CD14-positive monocyte (primary cell): ENCODE measurements at regions not wholly inside any gene's neighbourhood (a gene's known extent, or its start where the extent isn't known, plus 50 kb on each side); places are given as distances from the start of the nearest gene placed in this dataset.

Experiments
- DNase-seq, 3 donors: peaks; one replicate each; pipeline ENCODE4 v3.0.0-alpha.2; 2011 to 2022
- H2AFZ ChIP-seq: 2 replicates; pipeline ENCODE4 v1.6.0; 2012; ENCODE audit warnings: mild to moderate bottlenecking, low read depth, low read length, inconsistent platforms; ENCODE audit not compliant: insufficient read depth, poor library complexity, severe bottlenecking
- H3K27ac ChIP-seq, 2 donors: 1 replicate in 1 of 2; 2 replicates in 1 of 2; pipeline ENCODE4 v1.5.1; 2012 to 2013; ENCODE audit warnings: low read length in 2 of 2, control low read depth in 1 of 2, inconsistent platforms in 1 of 2, low read depth in 1 of 2, mild to moderate bottlenecking in 1 of 2
- H3K27me3 ChIP-seq, 2 donors: one replicate each; pipeline versions ENCODE4 v1.6.0 to v1.6.1; 2011 to 2013; ENCODE audit warnings: low read length in 2 of 2; ENCODE audit not compliant: control insufficient read depth in 2 of 2, insufficient read depth in 2 of 2
- H3K36me3 ChIP-seq, 2 donors: replicated peaks in 1 of 2; 1 replicate in 1 of 2; 2 replicates in 1 of 2; pipeline versions ENCODE4 v1.5.1 to v1.6.1; 2012 to 2013; ENCODE audit warnings: low read length in 2 of 2, control low read depth in 1 of 2, inconsistent platforms in 1 of 2, mild to moderate bottlenecking in 1 of 2; ENCODE audit not compliant: insufficient read depth in 2 of 2, control insufficient read depth in 1 of 2
- H3K4me1 ChIP-seq, 2 donors: 1 replicate in 1 of 2; 2 replicates in 1 of 2; pipeline versions ENCODE4 v1.5.1 to v1.6.1; 2012 to 2013; ENCODE audit warnings: low read length in 2 of 2, control low read depth in 1 of 2, inconsistent platforms in 1 of 2, mild to moderate bottlenecking in 1 of 2, moderate library complexity in 1 of 2; ENCODE audit not compliant: insufficient read depth in 2 of 2, control insufficient read depth in 1 of 2
- H3K4me2 ChIP-seq: replicated peaks from 2 replicates; pipeline ENCODE3; 2012; ENCODE audit warnings: low read length, moderate library complexity, mild to moderate bottlenecking; ENCODE audit not compliant: poor library complexity, severe bottlenecking; ENCODE audit errors: extremely low read depth
- H3K4me3 ChIP-seq, 3 experiments: fragments of 200-600 bp in 1 of 3; sonication (generic) in 1 of 3; replicated peaks in 1 of 3; 1 replicate in 2 of 3; 2 replicates in 1 of 3; pipeline ENCODE4 v1.5.1; 2011 to 2013; ENCODE audit warnings: low read length in 3 of 3, mild to moderate bottlenecking in 3 of 3, control low read depth in 2 of 3, low read depth in 2 of 3, inconsistent platforms in 1 of 3, moderate library complexity in 1 of 3
- H3K79me2 ChIP-seq: 2 replicates; pipeline ENCODE4 v1.6.0; 2012; ENCODE audit warnings: mild to moderate bottlenecking, control low read depth, inconsistent platforms, low read length, moderate library complexity; ENCODE audit not compliant: insufficient read depth
- H3K9ac ChIP-seq: 2 replicates; pipeline ENCODE4 v1.6.0; 2017; ENCODE audit warnings: low read length, mild to moderate bottlenecking; ENCODE audit not compliant: insufficient read depth, poor library complexity, severe bottlenecking
- H3K9me3 ChIP-seq, 2 donors: replicated peaks in 1 of 2; 1 replicate in 1 of 2; 2 replicates in 1 of 2; pipeline versions ENCODE4 v1.5.1 to v1.6.1; 2012 to 2013; ENCODE audit warnings: low read length in 2 of 2, control low read depth in 1 of 2; ENCODE audit not compliant: control insufficient read depth in 1 of 2, insufficient read depth in 1 of 2
- H4K20me1 ChIP-seq: 2 replicates; pipeline ENCODE4 v1.6.0; 2012; ENCODE audit warnings: mild to moderate bottlenecking, low read length, control low read depth, moderate library complexity; ENCODE audit not compliant: insufficient read depth
- H3K27ac Mint-ChIP-seq, 7 donors: one replicate each; pipeline ENCODE4 v1.8.0; 2020; ENCODE audit warnings: mild to moderate bottlenecking in 7 of 7, mixed read lengths in 7 of 7, moderate library complexity in 6 of 7, inconsistent platforms in 2 of 7
- H3K27me3 Mint-ChIP-seq, 3 donors: one replicate each; pipeline ENCODE4 v1.8.0; 2021 to 2022; ENCODE audit warnings: low read depth in 3 of 3, mild to moderate bottlenecking in 3 of 3, mixed read lengths in 3 of 3, moderate library complexity in 3 of 3, inconsistent platforms in 1 of 3
- H3K36me3 Mint-ChIP-seq, 2 donors: one replicate each; pipeline ENCODE4 v1.8.0; 2020; ENCODE audit warnings: mixed read lengths in 2 of 2, inconsistent platforms in 1 of 2, mild to moderate bottlenecking in 1 of 2
- H3K4me1 Mint-ChIP-seq: one replicate; pipeline ENCODE4 v1.8.0; 2020; ENCODE audit warnings: mild to moderate bottlenecking, mixed read lengths
- H3K4me3 Mint-ChIP-seq, 2 donors: one replicate each; pipeline ENCODE4 v1.8.0; 2020; ENCODE audit warnings: mild to moderate bottlenecking in 2 of 2, mixed read lengths in 2 of 2, moderate library complexity in 1 of 2
- H3K9me3 Mint-ChIP-seq, 7 donors: one replicate each; pipeline ENCODE4 v1.8.0; 2020 to 2022; ENCODE audit warnings: mixed read lengths in 7 of 7, mild to moderate bottlenecking in 6 of 7, moderate library complexity in 6 of 7, inconsistent platforms in 2 of 7
- CTCF ChIP-seq: fragments of 200-600 bp; IDR thresholded peaks from one replicate; pipeline ENCODE4 v1.8.0; 2022; ENCODE audit warnings: antibody characterized with exemption, mild to moderate bottlenecking
- WGBS: methylation state at CpG from one replicate; pipeline ENCODE4 v1.1.5; 2013; ENCODE audit warnings: missing lambda C conversion rate; ENCODE audit not compliant: insufficient coverage; 5-methylcytosine and 5-hydroxymethylcytosine counted together
- intact Hi-C, 2 donors: fragments of 100-400 bp; cut with micrococcal nuclease; formaldehyde crosslinking; loops; one replicate each; pipeline versions ENCODE4 v1.15.0 to v1.15.1; 2023

DNA sequence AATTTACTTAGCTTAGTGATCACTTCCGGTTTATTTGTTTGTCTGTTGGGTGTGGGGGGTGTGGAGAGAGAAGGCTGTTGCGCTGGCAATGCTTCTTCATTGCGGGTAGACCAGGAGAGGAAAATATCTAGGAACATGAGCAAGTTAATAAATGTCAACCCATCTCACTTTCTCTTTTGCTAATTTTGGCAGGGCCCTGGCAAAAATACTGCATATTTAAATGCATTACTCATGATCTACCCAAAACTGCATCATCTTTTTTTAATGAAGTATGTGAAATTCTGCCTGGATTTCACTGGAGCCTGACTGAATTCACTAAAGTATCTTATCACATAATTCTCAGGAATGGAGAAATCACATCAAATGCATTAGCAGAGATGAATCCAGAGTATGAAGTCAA lies 1131.0 kb upstream of the NXPH2 start:
- H3K4me1 ChIP-seq = no peaks in the 10 kb centered on the region
- no peaks in the 10 kb centered on the region for H3K27me3 ChIP-seq
- TF ChIP-seq CTCF = no peak
- peaks cover 7 to 8% of the 10 kb centered on the region in 2 donors for H3K9me3 ChIP-seq
- no peaks in the 10 kb centered on the region for H3K79me2 ChIP-seq
- Mint-ChIP-seq H3K4me3 (no peak overlapping the region), H3K27me3 (peaks cover 0 to 2% (median 0%) of the 10 kb centered on the region in 3 donors), H3K4me1 (no peaks in the 10 kb centered on the region), H3K27ac (no peak overlapping the region), H3K36me3 (no peaks in the 10 kb centered on the region), H3K9me3 (peaks cover 3 to 13% (median 6%) of the 10 kb centered on the region in 7 donors)
- WGBS = 100% methylated on average over 1 of the region's 3 CpGs
- H3K36me3 ChIP-seq = no peaks in the 10 kb centered on the region
- DNase-seq = no peak
- no peaks in the 10 kb centered on the region for H4K20me1 ChIP-seq
- H3K9ac ChIP-seq = no peak overlapping the region
- H3K4me2 ChIP-seq = no peak overlapping the region
- no peak overlapping the region for H2AFZ ChIP-seq
- H3K4me3 ChIP-seq = no peak overlapping the region
- H3K27ac ChIP-seq = no peak overlapping the region
- intact Hi-C loops = no loop called here

DNA sequence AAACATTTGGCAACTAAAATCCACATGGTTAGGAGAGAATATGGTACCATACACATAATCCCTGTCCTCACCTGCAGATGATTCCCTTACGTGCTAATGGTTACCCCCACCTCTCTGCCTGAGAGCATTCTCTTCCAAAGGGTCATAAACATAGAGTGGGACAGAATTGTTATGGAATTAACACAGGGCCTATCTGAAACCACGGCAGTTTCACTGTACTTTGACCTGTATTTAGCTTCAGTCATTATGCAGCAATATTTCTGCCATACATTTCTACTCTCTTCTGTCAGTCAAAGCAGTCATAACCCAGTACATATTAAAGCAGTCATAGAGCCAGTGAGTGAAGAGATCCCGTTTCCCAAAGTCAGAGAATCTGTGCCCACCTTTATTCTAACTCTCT lies 1128.9 kb upstream of the NXPH2 start:
- intact Hi-C loops = no loop called here
- H3K9ac ChIP-seq = no peak overlapping the region
- no peaks in the 10 kb centered on the region for H3K27me3 ChIP-seq
- Mint-ChIP-seq H3K36me3 (no peaks in the 10 kb centered on the region), H3K27ac (no peak overlapping the region), H3K27me3 (peaks cover 0 to 2% (median 0%) of the 10 kb centered on the region in 3 donors), H3K4me1 (no peaks in the 10 kb centered on the region), H3K9me3 (peaks cover 1 to 12% (median 6%) of the 10 kb centered on the region in 7 donors), H3K4me3 (no peak overlapping the region)
- H2AFZ ChIP-seq = no peak overlapping the region
- 60% methylated on average over 1 of the region's 3 CpGs for WGBS
- TF ChIP-seq CTCF = no peak
- DNase-seq = no peak
- peaks cover 7 to 8% of the 10 kb centered on the region in 2 donors for H3K9me3 ChIP-seq
- H3K36me3 ChIP-seq = no peaks in the 10 kb centered on the region
- no peak overlapping the region for H3K4me2 ChIP-seq
- no peaks in the 10 kb centered on the region for H4K20me1 ChIP-seq
- no peak overlapping the region for H3K27ac ChIP-seq
- H3K4me3 ChIP-seq = no peak overlapping the region
- H3K79me2 ChIP-seq = no peaks in the 10 kb centered on the region
- no peaks in the 10 kb centered on the region for H3K4me1 ChIP-seq
